K562 (cell line): ENCODE measurements at regions not wholly inside any gene's neighbourhood (a gene's known extent, or its start where the extent isn't known, plus 50 kb on each side); places are given as distances from the start of the nearest gene placed in this dataset.

ENCODE experiments used
- ATAC-seq: fragments of 200-7000 bp; cut with Tn5 transposase; 3 replicates; pipeline ENCODE4 v1.9.1; 2020; ENCODE audit warnings: moderate library complexity
- BruUV-seq: library from RNA; stranded (reverse); fragments of 400-500 nt; replicated peaks from 2 replicates; lab custom pipeline; 2021; lab: Mats Ljungman, UMichigan
- CTCF ChIA-PET: fragments of 300-600 bp; formaldehyde crosslinking; extraction: SDS; loops from one replicate; lab custom pipeline; 2021; ENCODE audit warnings: low intra/inter-chr PET ratio; lab: Yijun Ruan, JAX
- POLR2A ChIA-PET: fragments of 300-600, 350-650 bp; sonication (Branson Sonifier 250); formaldehyde crosslinking; extraction: SDS; loops from one replicate; lab custom pipeline; 2021; ENCODE audit warnings: antibody characterized with exemption, inconsistent platforms; lab: Yijun Ruan, JAX
- DNase-seq, 4 experiments: peaks; one replicate each; pipeline versions ENCODE4 v3.0.0 to v3.0.0-alpha.2; 2011 to 2018; ENCODE audit warnings: low spot score in 3 of 4, mixed read lengths in 3 of 4; ENCODE audit errors: extremely low read depth in 1 of 4
- FAIRE-seq: peaks from 2 replicates; lab custom pipeline; 2011; peaks lifted over from hg19 to GRCh38; lab: Jason Lieb, UNC
- H2AFZ ChIP-seq: 2 replicates; pipeline ENCODE4 v1.6.0; 2011; ENCODE audit warnings: low read depth, low read length, control low read depth, inconsistent platforms
- H3K27ac ChIP-seq: fragments of 200-600 bp; 3 replicates; pipeline ENCODE4 v1.8.0; 2011; ENCODE audit warnings: low read depth, mild to moderate bottlenecking, control low read depth, inconsistent platforms, low read length, moderate library complexity, mixed read lengths; ENCODE audit errors: extremely low read depth
- H3K27me3 ChIP-seq, 2 experiments: fragments of 300-600 bp in 1 of 2; 2 replicates in 1 of 2; 3 replicates in 1 of 2; pipeline versions ENCODE4 v1.6.0 to v1.8.0; 2011; ENCODE audit warnings: inconsistent platforms in 2 of 2, low read length in 2 of 2, mild to moderate bottlenecking in 1 of 2, mixed read lengths in 1 of 2, moderate library complexity in 1 of 2; ENCODE audit not compliant: control insufficient read depth in 2 of 2, insufficient read depth in 2 of 2
- H3K36me3 ChIP-seq: fragments of 300-600 bp; 3 replicates; pipeline ENCODE4 v1.8.0; 2011; ENCODE audit warnings: mild to moderate bottlenecking, low read length, inconsistent platforms; ENCODE audit not compliant: control insufficient read depth, insufficient read depth
- H3K4me1 ChIP-seq, 2 experiments: fragments of 200-600 bp in 1 of 2; replicated peaks in 1 of 2; 2 replicates in 1 of 2; 3 replicates in 1 of 2; pipeline versions ENCODE4 v1.5.1 to v1.8.0; 2011; ENCODE audit warnings: inconsistent platforms in 2 of 2, low read length in 2 of 2, mild to moderate bottlenecking in 1 of 2, mixed read lengths in 1 of 2, moderate library complexity in 1 of 2; ENCODE audit not compliant: control insufficient read depth in 2 of 2, insufficient read depth in 2 of 2
- H3K4me2 ChIP-seq: 2 replicates; pipeline ENCODE4 v1.6.1; 2011; ENCODE audit warnings: low read length, control low read depth, inconsistent platforms, mixed read lengths; ENCODE audit not compliant: insufficient read depth
- H3K4me3 ChIP-seq: fragments of 200-600 bp; sonication (generic), shearing (Covaris generic); 2 replicates; pipeline ENCODE4 v1.5.1; 2016; ENCODE audit warnings: control low read depth, inconsistent platforms
- H3K79me2 ChIP-seq: fragments of 200-600 bp; 3 replicates; pipeline ENCODE4 v1.8.0; 2011; ENCODE audit warnings: low read length, inconsistent platforms; ENCODE audit not compliant: control insufficient read depth, insufficient read depth
- H3K9ac ChIP-seq, 2 experiments: 2 replicates each; pipeline versions ENCODE4 v1.6.0 to v1.6.1; 2011; ENCODE audit warnings: low read depth in 2 of 2, low read length in 2 of 2, control low read depth in 1 of 2, inconsistent platforms in 1 of 2, mild to moderate bottlenecking in 1 of 2, mixed read lengths in 1 of 2; ENCODE audit not compliant: insufficient read depth in 1 of 2
- H3K9me1 ChIP-seq: one replicate; pipeline ENCODE4 v1.6.0; 2011; ENCODE audit warnings: inconsistent platforms, mild to moderate bottlenecking, low read length, moderate library complexity; ENCODE audit not compliant: control insufficient read depth, insufficient read depth
- H3K9me3 ChIP-seq: replicated peaks from 2 replicates; pipeline ENCODE4 v1.5.1; 2011; ENCODE audit warnings: low read depth, low read length, inconsistent platforms; ENCODE audit not compliant: control insufficient read depth, insufficient read depth
- H4K20me1 ChIP-seq: replicated peaks from 2 replicates; pipeline ENCODE4 v1.6.1; 2011; ENCODE audit warnings: low read length, inconsistent platforms, mixed read lengths; ENCODE audit not compliant: control insufficient read depth, insufficient read depth
- KDM5B ChIP-seq: fragments of 200-600 bp; sonication (generic); IDR thresholded peaks from 2 replicates; pipeline ENCODE4 v1.6.1; 2012; ENCODE audit warnings: low read depth, mild to moderate bottlenecking, moderate library complexity, low read length, control low read depth, inconsistent platforms; ENCODE audit not compliant: insufficient replicate concordance
- MEF2D ChIP-seq: conservative IDR thresholded peaks from 2 replicates; pipeline ENCODE4 v1.6.1; 2016; ENCODE audit warnings: low read depth, missing genetic modification characterization, missing compliant biosample characterization
- NCOR1 ChIP-seq: fragments of 450-650 bp; IDR thresholded peaks from 2 replicates; pipeline ENCODE4 v1.6.1; 2016; ENCODE audit warnings: mild to moderate bottlenecking, moderate library complexity
- RBM14 ChIP-seq: fragments of 200-400 bp; formaldehyde crosslinking; IDR thresholded peaks from 2 replicates; pipeline ENCODE4 v1.6.1; 2018; ENCODE audit warnings: low read depth, mild to moderate bottlenecking, low read length, moderate library complexity, borderline replicate concordance; ENCODE audit not compliant: insufficient read depth
- SMARCA4 ChIP-seq: fragments of 450-650 bp; IDR thresholded peaks from 2 replicates; pipeline ENCODE4 v1.6.1; 2016
- SP2 ChIP-seq: IDR thresholded peaks from 2 replicates; pipeline ENCODE4 v1.6.1; 2011; ENCODE audit warnings: mild to moderate bottlenecking, low read depth, low read length, moderate library complexity; ENCODE audit not compliant: poor library complexity, severe bottlenecking; ENCODE audit errors: extremely low read depth
- STAG1 ChIP-seq: sonication (generic); formaldehyde crosslinking; IDR thresholded peaks from 2 replicates; pipeline ENCODE4 v1.5.0; 2020; ENCODE audit warnings: missing genetic modification reagents, borderline replicate concordance
- ZBTB7A ChIP-seq: IDR thresholded peaks from 2 replicates; pipeline ENCODE4 v1.6.1; 2011; ENCODE audit warnings: low read depth, mild to moderate bottlenecking, low read length, moderate library complexity, borderline replicate concordance; ENCODE audit not compliant: control insufficient read depth
- WGBS: fragments of 100-300 bp; shearing (Covaris generic); methylation state at CpG from one replicate; pipeline ENCODE4 v1.1.6; 2016; ENCODE audit warnings: low coverage, mixed read lengths; ENCODE audit not compliant: insufficient coverage; ENCODE audit errors: missing lambda C conversion rate; 5-methylcytosine and 5-hydroxymethylcytosine counted together
- in situ Hi-C: fragments of 300-500 bp; cut with MboI; formaldehyde crosslinking; loops from 4 replicates; pipeline ENCODE4 v1.15.0; 2018; ENCODE audit warnings: inconsistent platforms, mixed read lengths
- intact Hi-C: fragments of 100-400 bp; cut with micrococcal nuclease; formaldehyde crosslinking; loops from 2 replicates; pipeline ENCODE4 v1.14.2; 2022
- TF ChIP-seq, protein P1 (sequence below): sonication (generic); formaldehyde crosslinking; IDR thresholded peaks from 2 replicates; pipeline ENCODE4 v1.8.0; 2022; ENCODE audit warnings: mild to moderate bottlenecking, missing genetic modification reagents
- TF ChIP-seq, protein P2 (sequence below): fragments of 450-650 bp; IDR thresholded peaks from one replicate; pipeline ENCODE4 v1.6.1; 2018; ENCODE audit warnings: mild to moderate bottlenecking, moderate library complexity; ENCODE audit not compliant: partially characterized antibody
- TF ChIP-seq, protein P3 (sequence below): fragments of 250-450 bp; sonication (Bioruptor Pico); IDR thresholded peaks from 2 replicates; pipeline ENCODE4 v1.8.0; 2021; ENCODE audit warnings: moderate library complexity, mild to moderate bottlenecking, inconsistent platforms
- TF ChIP-seq, protein P4 (sequence below): fragments of 250-450 bp; sonication (Bioruptor Pico); IDR thresholded peaks from 2 replicates; pipeline ENCODE4 v1.4.0; 2020
- TF ChIP-seq, protein P5 (sequence below): fragments of 250-450 bp; sonication (Bioruptor Pico); IDR thresholded peaks from 2 replicates; pipeline ENCODE4 v1.8.0; 2021; ENCODE audit warnings: mild to moderate bottlenecking, moderate library complexity

DNA sequence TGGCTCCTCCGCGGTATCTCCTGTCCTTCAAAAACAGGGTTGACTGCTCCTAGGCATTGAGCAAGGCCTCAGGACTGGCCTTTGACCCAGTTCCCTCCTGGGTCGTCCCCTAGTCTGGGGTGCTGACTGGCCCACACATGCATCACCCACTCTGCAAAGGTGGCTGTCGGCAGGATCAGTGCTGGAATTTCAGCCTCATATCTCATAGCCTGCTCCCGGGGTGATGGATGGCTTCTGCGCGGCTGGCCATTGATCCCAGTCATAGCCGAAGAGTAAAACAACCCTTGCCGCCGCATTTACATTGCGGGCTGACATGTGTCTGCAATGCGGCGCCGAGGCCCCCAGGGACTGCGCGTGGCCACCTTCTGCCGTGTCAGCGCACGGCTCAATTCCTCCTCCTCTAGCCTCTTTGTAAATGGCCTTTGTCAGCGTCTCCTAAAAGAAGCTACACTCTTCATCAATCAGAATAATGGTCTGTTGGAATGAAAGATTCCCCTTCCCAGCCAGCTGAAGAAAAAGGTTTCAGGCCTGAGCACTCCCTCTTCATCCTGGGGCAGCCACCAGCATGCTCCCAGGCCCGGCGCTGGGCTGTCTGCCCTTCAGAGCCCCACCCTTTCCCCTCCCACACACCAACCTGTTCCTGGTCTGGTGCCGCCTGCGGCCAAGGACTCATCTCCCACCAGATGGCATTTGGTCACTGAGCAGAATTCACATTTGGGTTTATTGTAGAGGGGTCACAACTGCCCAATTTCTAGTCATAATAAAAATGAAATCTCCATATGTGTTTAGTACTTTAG is 159.0 kb downstream of the PJA2 start:
- WGBS: 24% methylated on average over 24 of the region's 24 CpGs
- ATAC-seq: peak; percentile 52; the same call in 2 of the 3 replicates
- FAIRE-seq: no peak
- Histone ChIP-seq H3K4me2 (no peak overlapping the region), H3K36me3 (no peaks in the 10 kb centered on the region), H3K27me3 (peaks cover 10 to 27% of the 10 kb centered on the region in 2 experiments; a peak in 3 of 5 replicates), H3K27ac (no peak overlapping the region), H3K9me3 (peaks cover 2% of the 10 kb centered on the region; the same call in 1 of the 2 replicates), H3K79me2 (no peaks in the 10 kb centered on the region), H3K4me3 (no peak overlapping the region), H3K9me1 (no peaks in the 10 kb centered on the region), H4K20me1 (no peaks in the 10 kb centered on the region), H2AFZ (no peak overlapping the region), H3K9ac (no peak overlapping the region), H3K4me1 (no peaks in the 10 kb centered on the region; a peak in 1 of 5 replicates)
- ChIA-PET POLR2A (no interaction called here), CTCF (no interaction called here)
- intact Hi-C loops: no loop called here
- no peak for DNase-seq
- BruUV-seq: no TSS peak
- in situ Hi-C loops: no loop called here
- TF ChIP-seq RBM14: no peak
- no peak for TF ChIP-seq SP2
- no peak for TF ChIP-seq NCOR1
- TF ChIP-seq, protein P1, sequence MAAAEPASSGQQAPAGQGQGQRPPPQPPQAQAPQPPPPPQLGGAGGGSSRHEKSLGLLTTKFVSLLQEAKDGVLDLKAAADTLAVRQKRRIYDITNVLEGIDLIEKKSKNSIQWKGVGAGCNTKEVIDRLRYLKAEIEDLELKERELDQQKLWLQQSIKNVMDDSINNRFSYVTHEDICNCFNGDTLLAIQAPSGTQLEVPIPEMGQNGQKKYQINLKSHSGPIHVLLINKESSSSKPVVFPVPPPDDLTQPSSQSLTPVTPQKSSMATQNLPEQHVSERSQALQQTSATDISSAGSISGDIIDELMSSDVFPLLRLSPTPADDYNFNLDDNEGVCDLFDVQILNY (CRISPR knock-in tag): no peak
- TF ChIP-seq, protein P2, sequence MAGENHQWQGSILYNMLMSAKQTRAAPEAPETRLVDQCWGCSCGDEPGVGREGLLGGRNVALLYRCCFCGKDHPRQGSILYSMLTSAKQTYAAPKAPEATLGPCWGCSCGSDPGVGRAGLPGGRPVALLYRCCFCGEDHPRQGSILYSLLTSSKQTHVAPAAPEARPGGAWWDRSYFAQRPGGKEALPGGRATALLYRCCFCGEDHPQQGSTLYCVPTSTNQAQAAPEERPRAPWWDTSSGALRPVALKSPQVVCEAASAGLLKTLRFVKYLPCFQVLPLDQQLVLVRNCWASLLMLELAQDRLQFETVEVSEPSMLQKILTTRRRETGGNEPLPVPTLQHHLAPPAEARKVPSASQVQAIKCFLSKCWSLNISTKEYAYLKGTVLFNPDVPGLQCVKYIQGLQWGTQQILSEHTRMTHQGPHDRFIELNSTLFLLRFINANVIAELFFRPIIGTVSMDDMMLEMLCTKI: no peak
- no peak for TF ChIP-seq MEF2D
- no peak for TF ChIP-seq KDM5B
- TF ChIP-seq, protein P3, sequence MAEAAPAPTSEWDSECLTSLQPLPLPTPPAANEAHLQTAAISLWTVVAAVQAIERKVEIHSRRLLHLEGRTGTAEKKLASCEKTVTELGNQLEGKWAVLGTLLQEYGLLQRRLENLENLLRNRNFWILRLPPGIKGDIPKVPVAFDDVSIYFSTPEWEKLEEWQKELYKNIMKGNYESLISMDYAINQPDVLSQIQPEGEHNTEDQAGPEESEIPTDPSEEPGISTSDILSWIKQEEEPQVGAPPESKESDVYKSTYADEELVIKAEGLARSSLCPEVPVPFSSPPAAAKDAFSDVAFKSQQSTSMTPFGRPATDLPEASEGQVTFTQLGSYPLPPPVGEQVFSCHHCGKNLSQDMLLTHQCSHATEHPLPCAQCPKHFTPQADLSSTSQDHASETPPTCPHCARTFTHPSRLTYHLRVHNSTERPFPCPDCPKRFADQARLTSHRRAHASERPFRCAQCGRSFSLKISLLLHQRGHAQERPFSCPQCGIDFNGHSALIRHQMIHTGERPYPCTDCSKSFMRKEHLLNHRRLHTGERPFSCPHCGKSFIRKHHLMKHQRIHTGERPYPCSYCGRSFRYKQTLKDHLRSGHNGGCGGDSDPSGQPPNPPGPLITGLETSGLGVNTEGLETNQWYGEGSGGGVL: no peak
- no peak for TF ChIP-seq STAG1
- TF ChIP-seq, protein P4, sequence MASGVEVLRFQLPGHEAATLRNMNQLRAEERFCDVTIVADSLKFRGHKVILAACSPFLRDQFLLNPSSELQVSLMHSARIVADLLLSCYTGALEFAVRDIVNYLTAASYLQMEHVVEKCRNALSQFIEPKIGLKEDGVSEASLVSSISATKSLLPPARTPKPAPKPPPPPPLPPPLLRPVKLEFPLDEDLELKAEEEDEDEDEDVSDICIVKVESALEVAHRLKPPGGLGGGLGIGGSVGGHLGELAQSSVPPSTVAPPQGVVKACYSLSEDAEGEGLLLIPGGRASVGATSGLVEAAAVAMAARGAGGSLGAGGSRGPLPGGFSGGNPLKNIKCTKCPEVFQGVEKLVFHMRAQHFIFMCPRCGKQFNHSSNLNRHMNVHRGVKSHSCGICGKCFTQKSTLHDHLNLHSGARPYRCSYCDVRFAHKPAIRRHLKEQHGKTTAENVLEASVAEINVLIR (CRISPR knock-in tag): no peak
- TF ChIP-seq, protein P5, sequence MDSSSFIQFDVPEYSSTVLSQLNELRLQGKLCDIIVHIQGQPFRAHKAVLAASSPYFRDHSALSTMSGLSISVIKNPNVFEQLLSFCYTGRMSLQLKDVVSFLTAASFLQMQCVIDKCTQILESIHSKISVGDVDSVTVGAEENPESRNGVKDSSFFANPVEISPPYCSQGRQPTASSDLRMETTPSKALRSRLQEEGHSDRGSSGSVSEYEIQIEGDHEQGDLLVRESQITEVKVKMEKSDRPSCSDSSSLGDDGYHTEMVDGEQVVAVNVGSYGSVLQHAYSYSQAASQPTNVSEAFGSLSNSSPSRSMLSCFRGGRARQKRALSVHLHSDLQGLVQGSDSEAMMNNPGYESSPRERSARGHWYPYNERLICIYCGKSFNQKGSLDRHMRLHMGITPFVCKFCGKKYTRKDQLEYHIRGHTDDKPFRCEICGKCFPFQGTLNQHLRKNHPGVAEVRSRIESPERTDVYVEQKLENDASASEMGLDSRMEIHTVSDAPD (CRISPR knock-in tag): no peak
- TF ChIP-seq SMARCA4: no peak
- no peak for TF ChIP-seq ZBTB7A
